HepG2 (cell line): ENCODE measurements at regions not wholly inside any gene's neighbourhood (a gene's known extent, or its start where the extent isn't known, plus 50 kb on each side); places are given as distances from the start of the nearest gene placed in this dataset.

Experiments
- ATAC-seq: fragments of 200-7000 bp; cut with Tn5 transposase; 3 replicates; pipeline ENCODE4 v1.9.1; 2020; ENCODE audit warnings: mild to moderate bottlenecking, moderate library complexity
- BruUV-seq: library from RNA; stranded (reverse); fragments of 400-500 nt; replicated peaks from 2 replicates; lab custom pipeline; 2021; lab: Mats Ljungman, UMichigan
- CTCF ChIA-PET: fragments of 300-600 bp; formaldehyde crosslinking; extraction: SDS; loops from one replicate; lab custom pipeline; 2021; ENCODE audit warnings: low total read pairs, inconsistent platforms, low intra/inter-chr PET ratio; lab: Yijun Ruan, JAX
- POLR2A ChIA-PET: fragments of 350-600 bp; sonication (Branson Sonifier 250); formaldehyde crosslinking; loops from one replicate; lab custom pipeline; 2020; ENCODE audit warnings: antibody characterized with exemption, inconsistent platforms; lab: Yijun Ruan, JAX
- DNase-seq: peaks from one replicate; pipeline ENCODE4 v3.0.0-alpha.2; 2015; ENCODE audit warnings: low spot score
- FAIRE-seq: peaks from 3 replicates; lab custom pipeline; 2011; peaks lifted over from hg19 to GRCh38; lab: Jason Lieb, UNC
- H2AFZ ChIP-seq: one replicate; pipeline ENCODE4 v1.6.1; 2011; ENCODE audit warnings: low read length, inconsistent platforms
- H3K27ac ChIP-seq: fragments of 300-600 bp; 3 replicates; pipeline ENCODE4 v1.8.0; 2011; ENCODE audit warnings: mixed run types, mild to moderate bottlenecking, mixed read lengths, low read length, inconsistent platforms; ENCODE audit not compliant: insufficient read depth; ENCODE audit errors: extremely low read length
- H3K27me3 ChIP-seq, 2 experiments: fragments of 200-600 bp in 1 of 2; 2 replicates in 1 of 2; 3 replicates in 1 of 2; pipeline versions ENCODE4 v1.6.0 to v1.8.0; 2011; ENCODE audit warnings: low read length in 2 of 2, mild to moderate bottlenecking in 2 of 2, moderate library complexity in 2 of 2, inconsistent platforms in 1 of 2; ENCODE audit not compliant: insufficient read depth in 2 of 2, control insufficient read depth in 1 of 2
- H3K36me3 ChIP-seq, 2 experiments: fragments of 200-600 bp in 1 of 2; replicated peaks in 1 of 2; 2 replicates in 1 of 2; 3 replicates in 1 of 2; pipeline versions ENCODE4 v1.5.1 to v1.8.0; 2011; ENCODE audit warnings: low read length in 2 of 2, inconsistent platforms in 1 of 2; ENCODE audit not compliant: insufficient read depth in 2 of 2, control insufficient read depth in 1 of 2
- H3K4me1 ChIP-seq: 2 replicates; pipeline ENCODE4 v1.5.1; 2012; ENCODE audit warnings: low read length, inconsistent platforms; ENCODE audit not compliant: insufficient read depth
- H3K4me2 ChIP-seq: 2 replicates; pipeline ENCODE4 v1.6.0; 2011; ENCODE audit warnings: low read depth, low read length, inconsistent platforms
- H3K4me3 ChIP-seq, 3 experiments: fragments of 200-600 bp in 1 of 3; sonication (generic), shearing (Covaris generic) in 1 of 3; replicated peaks in 1 of 3; 2 replicates each; pipeline ENCODE4 v1.5.1; 2011 to 2016; ENCODE audit warnings: low read length in 3 of 3, inconsistent platforms in 2 of 3, low read depth in 2 of 3, mild to moderate bottlenecking in 2 of 3, control low read depth in 1 of 3, mixed read lengths in 1 of 3; ENCODE audit not compliant: insufficient read depth in 1 of 3
- H3K79me2 ChIP-seq: one replicate; pipeline ENCODE4 v1.6.1; 2011; ENCODE audit warnings: low read length, inconsistent platforms; ENCODE audit not compliant: insufficient read depth
- H3K9ac ChIP-seq: 2 replicates; pipeline ENCODE4 v1.6.0; 2011; ENCODE audit warnings: mild to moderate bottlenecking, low read depth, low read length, inconsistent platforms; ENCODE audit not compliant: insufficient read depth
- H3K9me3 ChIP-seq: 2 replicates; pipeline ENCODE4 v1.5.1; 2012; ENCODE audit warnings: mild to moderate bottlenecking, low read length
- H4K20me1 ChIP-seq: 2 replicates; pipeline ENCODE4 v1.6.0; 2011; ENCODE audit warnings: inconsistent platforms, mild to moderate bottlenecking, low read length, moderate library complexity; ENCODE audit not compliant: insufficient read depth
- BRCA1 ChIP-seq: sonication (generic); formaldehyde crosslinking; IDR thresholded peaks from 2 replicates; pipeline ENCODE4 v1.4.0; 2020; ENCODE audit warnings: missing genetic modification reagents
- DNMT1 ChIP-seq: sonication (generic); formaldehyde crosslinking; IDR thresholded peaks from 2 replicates; pipeline ENCODE4 v1.5.1; 2020; ENCODE audit warnings: mild to moderate bottlenecking, missing genetic modification reagents
- KLF11 ChIP-seq: IDR thresholded peaks from 2 replicates; pipeline ENCODE4 v1.6.1; 2016; ENCODE audit warnings: missing compliant biosample characterization
- MIER2 ChIP-seq: IDR thresholded peaks from 2 replicates; pipeline ENCODE4 v1.6.1; 2016; ENCODE audit warnings: missing biosample characterization, missing genetic modification reagents
- MLLT10 ChIP-seq: sonication (generic); formaldehyde crosslinking; IDR thresholded peaks from 2 replicates; pipeline ENCODE4 v1.4.0; 2020; ENCODE audit warnings: missing genetic modification reagents
- SIN3B ChIP-seq: fragments of 150-350 bp; IDR thresholded peaks from 2 replicates; pipeline ENCODE4 v1.6.1; 2014; ENCODE audit warnings: low read length
- ZNF530 ChIP-seq: sonication (generic); formaldehyde crosslinking; IDR thresholded peaks from 2 replicates; pipeline ENCODE4 v1.5.0; 2020; ENCODE audit warnings: low read depth, mild to moderate bottlenecking, missing genetic modification reagents
- ZNF775 ChIP-seq: sonication (generic); formaldehyde crosslinking; IDR thresholded peaks from 2 replicates; pipeline ENCODE4 v1.4.0; 2020; ENCODE audit warnings: missing genetic modification reagents, mild to moderate bottlenecking, moderate library complexity, borderline replicate concordance
- ZNF780A ChIP-seq: sonication (generic); formaldehyde crosslinking; IDR thresholded peaks from 2 replicates; pipeline ENCODE4 v1.8.0; 2022; ENCODE audit warnings: mild to moderate bottlenecking, missing genetic modification reagents, moderate library complexity
- WGBS: methylation state at CpG from one replicate; pipeline ENCODE4 v1.1.6; 2017; ENCODE audit warnings: low lambda C conversion rate; 5-methylcytosine and 5-hydroxymethylcytosine counted together
- in situ Hi-C: cut with HindIII; loops from 2 replicates; pipeline ENCODE4 v1.10.0; 2017; ENCODE audit warnings: low pct_unique_long_range_greater_than_20kb; ENCODE audit not compliant: extremely low pct_ligation_motif_present
- intact Hi-C: fragments of 100-400 bp; cut with micrococcal nuclease; formaldehyde crosslinking; loops from one replicate; pipeline ENCODE4 v1.10.0; 2022; ENCODE audit not compliant: unreplicated experiment
- TF ChIP-seq, protein P1 (sequence below): IDR thresholded peaks from 2 replicates; pipeline ENCODE4 v1.6.1; 2016; ENCODE audit warnings: low read depth, missing genetic modification reagents, missing compliant biosample characterization
- TF ChIP-seq, protein P2 (sequence below): sonication (generic); formaldehyde crosslinking; IDR thresholded peaks from 2 replicates; pipeline ENCODE4 v1.4.0; 2020; ENCODE audit warnings: missing genetic modification reagents, borderline replicate concordance

GRCh38 chr6:19968201-19968600 is 131.0 kb downstream of the ID4 start:
- 5% methylated on average over 1 of the region's 1 CpG for WGBS
- CTCF ChIA-PET = no interaction called here
- no peak for FAIRE-seq

DNA sequence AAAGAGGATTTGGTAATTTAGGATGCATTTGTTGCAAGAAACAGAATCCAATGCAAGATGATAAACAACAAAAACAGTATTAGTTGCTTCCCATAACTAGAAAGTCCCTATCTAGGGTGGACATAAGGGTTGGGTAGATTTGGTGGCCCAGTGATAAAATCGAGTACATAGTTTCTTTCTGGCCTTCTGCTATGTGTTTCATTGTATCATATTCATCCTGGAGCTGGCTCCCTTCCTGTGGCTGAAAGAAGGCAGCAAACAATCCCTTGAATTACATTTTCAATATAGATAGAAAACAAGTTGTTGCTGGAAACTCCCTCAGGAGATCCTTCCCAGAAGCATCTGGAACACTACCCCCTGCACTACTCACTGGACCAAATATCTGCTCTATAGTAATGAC is 135.1 kb downstream of the ID4 start:
- peaks cover 0 to 6% of the 10 kb centered on the region in 2 experiments; a peak in 2 of 5 replicates for H3K27me3 ChIP-seq
- no peaks in the 10 kb centered on the region for H3K79me2 ChIP-seq
- no peaks in the 10 kb centered on the region for H3K4me1 ChIP-seq
- no peak for FAIRE-seq
- 0% methylated on average over 1 of the region's 1 CpG for WGBS
- H2AFZ ChIP-seq = no peak overlapping the region
- ATAC-seq = no peak
- no peaks in the 10 kb centered on the region for H3K9me3 ChIP-seq
- CTCF ChIA-PET = no interaction called here
- BruUV-seq = no TSS peak
- intact Hi-C loops (no loop called here), in situ Hi-C loops (no loop called here)
- H3K4me3 ChIP-seq = no peak overlapping the region
- no peak overlapping the region for H3K9ac ChIP-seq
- H3K4me2 ChIP-seq = no peak overlapping the region
- no peaks in the 10 kb centered on the region for H3K36me3 ChIP-seq
- no peaks in the 10 kb centered on the region for H4K20me1 ChIP-seq
- no peak for DNase-seq
- POLR2A ChIA-PET = no interaction called here
- H3K27ac ChIP-seq = no peak overlapping the region
- TF ChIP-seq DNMT1 (CRISPR knock-in tag) = no peak
- TF ChIP-seq ZNF530 (CRISPR knock-in tag) = no peak
- no peak for TF ChIP-seq ZNF780A (CRISPR knock-in tag)
- TF ChIP-seq, protein P1, sequence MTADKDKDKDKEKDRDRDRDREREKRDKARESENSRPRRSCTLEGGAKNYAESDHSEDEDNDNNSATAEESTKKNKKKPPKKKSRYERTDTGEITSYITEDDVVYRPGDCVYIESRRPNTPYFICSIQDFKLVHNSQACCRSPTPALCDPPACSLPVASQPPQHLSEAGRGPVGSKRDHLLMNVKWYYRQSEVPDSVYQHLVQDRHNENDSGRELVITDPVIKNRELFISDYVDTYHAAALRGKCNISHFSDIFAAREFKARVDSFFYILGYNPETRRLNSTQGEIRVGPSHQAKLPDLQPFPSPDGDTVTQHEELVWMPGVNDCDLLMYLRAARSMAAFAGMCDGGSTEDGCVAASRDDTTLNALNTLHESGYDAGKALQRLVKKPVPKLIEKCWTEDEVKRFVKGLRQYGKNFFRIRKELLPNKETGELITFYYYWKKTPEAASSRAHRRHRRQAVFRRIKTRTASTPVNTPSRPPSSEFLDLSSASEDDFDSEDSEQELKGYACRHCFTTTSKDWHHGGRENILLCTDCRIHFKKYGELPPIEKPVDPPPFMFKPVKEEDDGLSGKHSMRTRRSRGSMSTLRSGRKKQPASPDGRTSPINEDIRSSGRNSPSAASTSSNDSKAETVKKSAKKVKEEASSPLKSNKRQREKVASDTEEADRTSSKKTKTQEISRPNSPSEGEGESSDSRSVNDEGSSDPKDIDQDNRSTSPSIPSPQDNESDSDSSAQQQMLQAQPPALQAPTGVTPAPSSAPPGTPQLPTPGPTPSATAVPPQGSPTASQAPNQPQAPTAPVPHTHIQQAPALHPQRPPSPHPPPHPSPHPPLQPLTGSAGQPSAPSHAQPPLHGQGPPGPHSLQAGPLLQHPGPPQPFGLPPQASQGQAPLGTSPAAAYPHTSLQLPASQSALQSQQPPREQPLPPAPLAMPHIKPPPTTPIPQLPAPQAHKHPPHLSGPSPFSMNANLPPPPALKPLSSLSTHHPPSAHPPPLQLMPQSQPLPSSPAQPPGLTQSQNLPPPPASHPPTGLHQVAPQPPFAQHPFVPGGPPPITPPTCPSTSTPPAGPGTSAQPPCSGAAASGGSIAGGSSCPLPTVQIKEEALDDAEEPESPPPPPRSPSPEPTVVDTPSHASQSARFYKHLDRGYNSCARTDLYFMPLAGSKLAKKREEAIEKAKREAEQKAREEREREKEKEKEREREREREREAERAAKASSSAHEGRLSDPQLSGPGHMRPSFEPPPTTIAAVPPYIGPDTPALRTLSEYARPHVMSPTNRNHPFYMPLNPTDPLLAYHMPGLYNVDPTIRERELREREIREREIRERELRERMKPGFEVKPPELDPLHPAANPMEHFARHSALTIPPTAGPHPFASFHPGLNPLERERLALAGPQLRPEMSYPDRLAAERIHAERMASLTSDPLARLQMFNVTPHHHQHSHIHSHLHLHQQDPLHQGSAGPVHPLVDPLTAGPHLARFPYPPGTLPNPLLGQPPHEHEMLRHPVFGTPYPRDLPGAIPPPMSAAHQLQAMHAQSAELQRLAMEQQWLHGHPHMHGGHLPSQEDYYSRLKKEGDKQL = no peak
- TF ChIP-seq, protein P2, sequence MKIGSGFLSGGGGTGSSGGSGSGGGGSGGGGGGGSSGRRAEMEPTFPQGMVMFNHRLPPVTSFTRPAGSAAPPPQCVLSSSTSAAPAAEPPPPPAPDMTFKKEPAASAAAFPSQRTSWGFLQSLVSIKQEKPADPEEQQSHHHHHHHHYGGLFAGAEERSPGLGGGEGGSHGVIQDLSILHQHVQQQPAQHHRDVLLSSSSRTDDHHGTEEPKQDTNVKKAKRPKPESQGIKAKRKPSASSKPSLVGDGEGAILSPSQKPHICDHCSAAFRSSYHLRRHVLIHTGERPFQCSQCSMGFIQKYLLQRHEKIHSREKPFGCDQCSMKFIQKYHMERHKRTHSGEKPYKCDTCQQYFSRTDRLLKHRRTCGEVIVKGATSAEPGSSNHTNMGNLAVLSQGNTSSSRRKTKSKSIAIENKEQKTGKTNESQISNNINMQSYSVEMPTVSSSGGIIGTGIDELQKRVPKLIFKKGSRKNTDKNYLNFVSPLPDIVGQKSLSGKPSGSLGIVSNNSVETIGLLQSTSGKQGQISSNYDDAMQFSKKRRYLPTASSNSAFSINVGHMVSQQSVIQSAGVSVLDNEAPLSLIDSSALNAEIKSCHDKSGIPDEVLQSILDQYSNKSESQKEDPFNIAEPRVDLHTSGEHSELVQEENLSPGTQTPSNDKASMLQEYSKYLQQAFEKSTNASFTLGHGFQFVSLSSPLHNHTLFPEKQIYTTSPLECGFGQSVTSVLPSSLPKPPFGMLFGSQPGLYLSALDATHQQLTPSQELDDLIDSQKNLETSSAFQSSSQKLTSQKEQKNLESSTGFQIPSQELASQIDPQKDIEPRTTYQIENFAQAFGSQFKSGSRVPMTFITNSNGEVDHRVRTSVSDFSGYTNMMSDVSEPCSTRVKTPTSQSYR = no peak
- TF ChIP-seq KLF11 (CRISPR knock-in tag) = no peak

More at GRCh38 chr6:19968201-19968600, 131.0 kb downstream of the ID4 start:
- H3K27me3 ChIP-seq = no peaks in the 10 kb centered on the region
- in situ Hi-C loops (no loop called here), intact Hi-C loops (no loop called here)
- no peak overlapping the region for H3K9ac ChIP-seq
- BruUV-seq = no TSS peak
- no peak overlapping the region for H3K4me3 ChIP-seq
- no peak overlapping the region for H3K4me2 ChIP-seq
- H3K79me2 ChIP-seq = no peaks in the 10 kb centered on the region
- no peaks in the 10 kb centered on the region for H3K36me3 ChIP-seq
- POLR2A ChIA-PET = no interaction called here
- no peak for ATAC-seq
- no peak overlapping the region for H3K27ac ChIP-seq
- TF ChIP-seq MIER2 (CRISPR knock-in tag) = no peak
- TF ChIP-seq MLLT10 (CRISPR knock-in tag) = no peak
- no peak for TF ChIP-seq SIN3B
- no peak for TF ChIP-seq BRCA1 (CRISPR knock-in tag)
- no peak for TF ChIP-seq ZNF775
- no peaks in the 10 kb centered on the region for H3K4me1 ChIP-seq
- H3K9me3 ChIP-seq = no peaks in the 10 kb centered on the region
- no peak for DNase-seq
- no peaks in the 10 kb centered on the region for H4K20me1 ChIP-seq
- no peak overlapping the region for H2AFZ ChIP-seq
